UCSD-AML1 (cell line): ENCODE measurements at regions not wholly inside any gene's neighbourhood (a gene's known extent, or its start where the extent isn't known, plus 50 kb on each side); places are given as distances from the start of the nearest gene placed in this dataset.
"Not testable (repeated sequence)": the region's sequence is repeated elsewhere in the genome, so short reads cannot be mapped to it uniquely, and the experiment has no call there.

Experiments
- DNase-seq: peaks from one replicate; lab custom pipeline; 2025; ENCODE audit not compliant: unreplicated experiment; lab: John Stamatoyannopoulos, UW

DNA sequence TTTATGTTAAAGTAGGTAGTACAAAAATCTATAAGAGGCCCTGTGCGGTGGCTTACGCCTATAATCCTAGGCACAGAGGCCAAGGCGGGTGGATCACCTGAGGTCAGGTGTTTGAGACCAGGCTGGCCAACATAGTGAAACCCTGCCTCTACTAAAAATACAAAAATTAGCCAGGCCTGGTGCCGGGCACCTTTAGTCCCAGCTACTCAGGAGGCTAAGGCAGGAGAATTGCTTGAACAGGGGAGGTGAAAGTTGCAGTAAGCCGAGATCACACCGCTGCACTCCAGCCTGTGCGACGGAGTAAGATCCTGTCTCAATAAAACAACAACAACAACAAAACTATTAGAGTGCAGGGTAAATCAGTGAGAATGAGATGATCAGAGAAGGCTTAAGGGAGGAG lies 634.5 kb downstream of the NR2F1-AS1 start:
- no peak for DNase-seq

DNA sequence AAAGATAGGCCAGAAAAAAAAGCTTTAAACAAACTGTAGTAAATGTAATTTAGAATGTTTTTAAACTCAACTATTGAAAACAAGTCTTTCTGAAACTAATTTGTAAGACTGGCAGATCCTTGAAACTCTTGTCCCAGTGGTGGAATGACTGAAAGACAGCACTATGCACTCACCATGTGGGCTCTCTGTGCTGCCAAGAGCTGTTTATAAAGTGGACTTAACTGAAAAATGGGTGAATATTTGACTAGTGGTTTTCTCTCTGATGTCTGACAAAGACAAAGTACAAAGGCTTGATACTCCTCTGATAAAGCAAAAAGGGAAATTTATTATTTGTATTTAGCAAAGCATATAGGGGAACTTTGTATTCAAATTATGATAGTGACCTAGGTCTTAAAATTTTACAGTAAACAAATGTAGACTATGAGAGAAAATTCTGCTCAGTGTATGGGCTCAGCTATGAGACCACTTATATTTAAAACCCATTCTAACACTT lies 635.4 kb downstream of the NR2F1-AS1 start:
- DNase-seq, result no peak

DNA sequence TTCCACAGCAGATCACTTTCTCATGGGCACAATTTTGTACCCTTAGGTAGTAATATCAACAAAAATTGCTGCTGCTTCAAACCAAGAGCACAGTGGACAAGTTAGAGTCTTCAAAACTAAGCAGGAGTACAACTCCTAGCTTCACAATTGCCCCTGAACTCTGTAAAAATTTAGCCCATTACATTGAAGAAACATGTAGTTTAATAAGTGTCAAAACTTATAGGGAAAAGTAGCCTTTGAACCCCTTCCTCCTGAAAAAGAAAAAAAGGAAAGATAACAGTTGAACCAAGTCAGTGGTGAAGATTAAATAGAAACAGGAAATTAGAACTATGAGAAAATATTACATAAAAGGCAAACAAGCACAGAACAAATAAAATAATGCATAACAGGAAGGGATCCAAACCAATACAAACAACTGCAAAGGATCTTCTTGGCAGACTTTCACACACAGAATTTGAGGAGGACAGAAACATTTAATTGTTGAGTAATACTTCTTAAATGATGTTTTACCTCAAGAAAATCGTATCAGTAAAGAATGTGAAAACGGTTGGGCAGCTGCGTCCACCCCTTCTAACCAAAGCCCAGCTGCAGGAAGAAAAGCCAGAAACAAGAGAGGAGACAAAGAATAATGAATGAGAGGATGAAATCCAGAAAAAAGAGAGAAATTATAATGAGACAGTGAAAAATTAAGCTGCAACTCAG lies 636.0 kb downstream of the NR2F1-AS1 start:
- no peak for DNase-seq

GRCh38 chr5:92944337-92944736 lies 636.7 kb downstream of the NR2F1-AS1 start:
- no peak for DNase-seq

DNA sequence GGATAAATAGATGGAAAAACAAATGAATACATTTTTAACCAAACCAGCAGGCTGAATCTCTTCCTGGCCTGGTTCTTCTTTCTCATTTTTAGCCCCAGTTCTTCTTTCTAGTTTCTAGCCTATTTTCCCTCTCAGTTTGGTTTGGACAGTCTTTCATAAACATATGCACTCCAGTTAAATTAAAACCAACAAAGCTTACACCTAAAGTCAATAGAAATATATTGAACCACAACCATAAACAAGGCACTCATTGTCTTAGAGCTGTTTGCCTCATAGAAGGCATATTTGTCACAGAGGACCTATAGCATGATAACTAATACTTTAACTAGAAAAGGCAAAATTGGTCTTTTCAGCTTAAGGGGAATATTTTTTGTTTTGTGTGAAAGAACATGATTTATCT lies 638.3 kb downstream of the NR2F1-AS1 start:
- DNase-seq, result no peak

DNA sequence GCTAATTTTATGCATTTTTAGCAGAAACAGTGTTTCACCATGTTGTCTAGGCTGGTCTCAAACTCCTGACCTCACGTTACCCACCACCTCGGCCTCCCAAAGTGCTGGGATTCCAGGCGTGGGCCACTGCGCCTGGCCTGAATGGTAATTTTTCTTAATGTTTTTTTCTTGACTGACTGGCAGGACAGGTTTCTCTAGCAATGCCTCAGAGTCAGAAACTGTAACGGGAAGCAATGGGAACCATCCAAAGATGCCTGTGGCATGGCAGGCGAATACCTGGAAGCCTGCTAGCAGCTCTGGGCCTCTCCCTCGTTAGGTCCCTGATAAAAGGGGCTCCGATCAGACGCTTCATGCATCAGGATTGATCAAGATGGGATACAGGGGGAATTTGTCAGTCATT lies 639.2 kb downstream of the NR2F1-AS1 start:
- no peak for DNase-seq

GRCh38 chr5:92939428-92939827 lies 641.6 kb downstream of the NR2F1-AS1 start:
- DNase-seq, result no peak

DNA sequence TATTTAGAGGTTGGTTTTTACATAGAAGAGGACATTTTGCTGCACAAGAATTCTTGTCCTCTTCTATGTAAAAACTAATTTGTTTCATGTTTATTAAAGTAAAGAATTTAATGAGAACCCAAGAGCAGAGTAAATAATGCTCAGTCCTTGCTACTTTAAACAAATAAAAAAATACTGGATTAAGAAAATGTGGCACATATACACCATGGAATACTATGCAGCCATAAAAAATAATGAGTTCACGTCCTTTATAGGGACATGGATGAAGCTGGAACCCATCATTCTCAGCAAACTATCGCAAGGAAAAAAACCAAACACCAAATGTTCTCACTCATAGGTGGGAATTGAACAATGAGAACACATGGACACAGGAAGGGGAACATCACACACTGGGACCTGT lies 643.6 kb downstream of the NR2F1-AS1 start:
- DNase-seq, result not testable (repeated sequence)

GRCh38 chr5:92930057-92930456 lies 651.0 kb downstream of the NR2F1-AS1 start:
- DNase-seq, result no peak

GRCh38 chr5:92927291-92927778 lies 653.7 kb downstream of the NR2F1-AS1 start:
- no peak for DNase-seq

DNA sequence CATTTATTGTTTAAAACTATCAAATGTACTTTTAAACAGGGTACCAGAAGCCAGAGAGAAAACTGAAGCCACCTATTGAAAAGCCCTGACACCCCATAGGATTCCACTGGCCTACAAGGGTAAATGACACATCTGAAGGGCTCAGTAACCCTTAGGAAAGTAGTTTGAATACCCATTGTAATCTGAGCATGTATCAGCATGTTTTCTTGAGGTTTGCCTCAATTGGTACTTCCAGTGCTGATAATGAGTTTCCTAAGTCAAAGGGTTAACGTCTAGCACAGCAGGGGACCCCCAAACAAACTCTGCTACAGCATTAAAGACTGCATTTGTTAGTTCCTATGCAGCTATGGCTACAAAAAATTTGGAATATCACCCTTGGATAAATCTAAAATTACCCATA lies 657.1 kb downstream of the NR2F1-AS1 start:
- no peak for DNase-seq

DNA sequence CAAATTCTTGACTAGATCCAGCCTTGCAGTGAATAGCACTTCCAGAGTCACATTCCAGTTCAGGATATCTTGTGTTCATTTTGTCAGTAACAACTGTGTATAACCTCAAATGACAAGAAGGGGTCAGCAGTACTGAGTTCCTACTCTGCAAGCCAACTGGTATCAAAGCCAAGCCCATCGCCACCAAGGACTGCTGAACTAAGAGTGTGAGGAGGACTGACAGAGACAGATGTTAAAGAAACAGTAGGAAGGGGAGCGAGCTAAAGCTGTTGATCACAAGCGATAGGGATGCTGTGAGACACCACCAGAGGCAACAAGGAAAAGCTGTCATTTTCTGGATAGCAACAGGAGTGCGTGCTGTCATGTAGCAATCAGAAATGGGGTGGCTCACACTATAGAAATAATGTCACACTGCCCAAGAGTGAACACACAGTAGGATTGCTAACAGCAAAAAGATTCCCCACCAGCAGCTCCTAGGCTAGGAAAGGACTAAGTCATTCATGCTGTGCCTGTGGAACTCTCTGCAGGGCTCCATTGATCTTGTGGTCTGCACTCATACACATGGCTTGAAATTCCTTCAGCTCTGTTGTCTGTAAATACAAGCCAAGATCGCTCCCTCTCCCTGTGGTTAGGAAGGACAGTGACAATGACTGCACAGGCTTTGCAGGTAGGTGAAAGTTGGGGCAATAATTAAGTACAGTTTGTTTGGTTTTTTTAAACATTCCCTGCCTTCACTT lies 658.6 kb downstream of the NR2F1-AS1 start:
- no peak for DNase-seq

GRCh38 chr5:92917044-92917443 lies 664.0 kb downstream of the NR2F1-AS1 start:
- no peak for DNase-seq

GRCh38 chr5:92916036-92916435 lies 665.0 kb downstream of the NR2F1-AS1 start:
- DNase-seq, result no peak

DNA sequence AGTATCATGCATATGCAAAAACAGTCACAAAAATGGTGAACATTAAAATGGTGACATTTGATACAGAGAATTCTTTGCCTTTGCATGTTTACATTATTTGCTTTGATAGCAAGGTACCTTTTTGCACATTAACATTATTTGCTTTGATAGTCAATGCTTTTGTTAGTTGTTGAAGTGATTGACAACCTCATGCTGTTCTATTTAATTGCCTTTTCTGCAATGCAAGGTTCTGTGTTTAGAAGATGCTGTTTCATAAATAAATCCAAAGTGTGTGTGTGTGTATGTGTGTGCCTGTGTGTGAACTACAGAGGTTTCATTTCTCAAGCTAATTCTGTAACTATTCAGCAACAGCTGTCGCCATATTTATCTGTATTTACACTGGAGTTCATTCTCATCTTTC lies 668.7 kb downstream of the NR2F1-AS1 start:
- DNase-seq, result no peak

- no peak for DNase-seq
Measured at GRCh38 chr5:92911851-92912250, 669.2 kb downstream of the NR2F1-AS1 start.

GRCh38 chr5:92911293-92911692 lies 669.7 kb downstream of the NR2F1-AS1 start:
- DNase-seq, result no peak

GRCh38 chr5:92909602-92909962 lies 671.4 kb downstream of the NR2F1-AS1 start:
- no peak for DNase-seq

DNA sequence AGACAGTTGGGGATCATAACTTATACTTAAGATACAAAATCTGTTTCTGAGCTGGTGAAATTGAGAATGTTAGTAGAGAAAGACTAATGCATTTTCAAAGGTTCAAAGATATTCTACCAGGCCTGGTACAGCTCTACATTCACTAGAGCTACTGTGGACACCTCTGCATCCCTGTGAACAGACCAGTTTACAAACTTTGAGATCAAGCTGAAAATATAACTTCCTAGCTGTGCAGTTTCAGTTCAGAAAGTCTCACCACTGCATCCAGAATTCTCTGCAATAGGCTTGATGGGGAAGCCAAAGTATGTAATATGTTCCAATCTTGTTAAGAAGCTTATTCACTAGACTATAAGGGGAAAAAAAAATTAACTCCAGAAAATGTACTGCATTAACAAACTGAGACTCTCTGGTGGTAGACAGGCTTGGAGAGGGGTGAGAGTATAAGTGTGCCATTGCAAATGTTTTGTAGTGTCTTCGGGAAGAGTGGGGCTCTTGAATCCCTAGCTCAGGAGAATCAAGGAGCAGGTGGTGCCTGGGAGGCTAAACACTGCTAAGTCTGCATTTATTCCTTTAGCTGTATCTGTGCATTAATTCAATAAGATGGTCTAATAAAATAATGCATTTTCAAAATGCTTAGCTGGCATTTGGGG lies 671.9 kb downstream of the NR2F1-AS1 start:
- no peak for DNase-seq

- no peak for DNase-seq
Measured at GRCh38 chr5:92907938-92908606, 672.9 kb downstream of the NR2F1-AS1 start.

DNA sequence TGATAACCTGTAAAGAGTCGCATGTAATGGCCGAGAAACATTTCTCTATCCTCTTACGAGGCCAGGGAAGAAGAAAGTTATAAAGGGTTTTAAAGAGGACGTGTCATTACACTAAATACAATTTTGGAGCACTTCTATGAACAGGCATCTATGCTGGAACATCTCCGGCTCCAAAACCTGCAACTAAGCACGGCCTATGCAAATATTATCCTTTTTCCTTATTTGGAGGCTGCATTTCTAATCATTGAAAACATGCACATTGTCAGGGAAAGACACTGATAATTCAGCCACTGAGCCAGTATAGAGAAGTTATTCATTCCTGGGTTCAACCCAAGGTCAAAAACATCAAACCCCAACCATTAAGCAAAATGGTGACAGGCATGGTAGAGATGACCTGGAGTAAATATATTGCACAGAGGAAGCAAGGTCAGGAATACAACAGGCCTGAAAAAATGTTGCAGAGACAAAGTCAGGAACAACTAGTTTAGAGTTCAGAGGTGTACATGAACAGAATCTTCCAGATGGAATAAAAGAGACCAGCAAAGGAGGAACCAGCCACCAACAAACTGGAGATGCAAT lies 674.1 kb downstream of the NR2F1-AS1 start:
- no peak for DNase-seq
